SKM-1 (cell line): ENCODE measurements at regions not wholly inside any gene's neighbourhood (a gene's known extent, or its start where the extent isn't known, plus 50 kb on each side); places are given as distances from the start of the nearest gene placed in this dataset.

Experiments
- DNase-seq: peaks from one replicate; lab custom pipeline; 2025; ENCODE audit not compliant: unreplicated experiment; lab: John Stamatoyannopoulos, UW

DNA sequence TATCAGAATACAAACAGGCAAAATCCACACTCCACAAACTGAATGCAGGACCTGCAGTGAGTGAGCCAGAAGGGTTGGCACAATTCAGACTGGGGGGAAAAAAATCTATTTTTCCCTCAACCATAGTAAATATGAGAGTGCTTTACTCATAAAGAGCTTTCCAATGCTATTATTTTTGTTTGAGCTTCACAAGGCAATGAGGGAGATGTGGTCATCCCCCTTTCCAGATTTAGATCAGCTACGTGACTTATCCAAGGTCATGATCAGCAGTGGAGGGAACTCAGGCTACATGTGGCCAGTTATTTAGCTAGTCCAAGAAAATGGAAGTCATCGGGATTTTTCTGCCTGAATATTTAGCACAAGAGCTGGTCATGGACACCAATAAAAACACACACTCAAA is 120.4 kb upstream of the KLF7 start:
- DNase-seq: no peak

- no peak for DNase-seq
These were observed 122.9 kb upstream of the KLF7 start for GRCh38 chr2:207288628-207289027.

DNA sequence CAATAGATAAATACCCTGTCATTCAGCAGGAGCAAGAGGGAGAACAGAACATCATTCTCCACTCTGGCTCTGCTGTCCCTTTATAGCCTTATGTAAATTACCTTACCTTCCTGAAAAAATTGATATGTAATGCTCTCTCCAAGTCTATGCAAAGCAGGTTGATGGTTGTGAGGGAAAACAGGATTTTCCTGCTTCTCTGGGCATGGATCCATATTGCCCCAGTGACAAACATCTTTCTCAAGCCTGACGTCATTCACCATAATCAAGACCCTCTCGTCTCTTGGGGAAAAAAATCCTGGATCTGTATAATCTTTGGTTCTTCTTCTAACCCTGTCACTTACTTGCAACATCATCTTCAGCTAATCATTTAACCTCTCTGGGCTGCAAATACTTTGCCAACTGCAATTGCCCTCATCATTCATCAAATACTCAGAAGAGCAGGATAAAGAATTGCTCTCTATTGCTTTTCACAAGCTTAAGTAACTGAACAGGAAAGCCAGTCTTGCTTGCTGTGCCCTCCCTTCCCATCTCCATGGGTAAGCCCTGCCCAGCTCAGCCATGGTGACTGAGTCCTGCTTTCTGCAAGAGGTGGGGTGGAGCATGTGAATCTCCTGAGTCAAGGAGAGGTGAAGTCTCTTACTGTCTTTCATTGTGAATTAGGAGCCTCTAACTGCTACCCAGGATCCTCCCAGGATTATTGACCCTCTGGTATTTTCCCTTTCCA is 123.7 kb upstream of the KLF7 start:
- DNase-seq: no peak

GRCh38 chr2:207290833-207291624 is 125.3 kb upstream of the KLF7 start:
- no peak for DNase-seq

DNA sequence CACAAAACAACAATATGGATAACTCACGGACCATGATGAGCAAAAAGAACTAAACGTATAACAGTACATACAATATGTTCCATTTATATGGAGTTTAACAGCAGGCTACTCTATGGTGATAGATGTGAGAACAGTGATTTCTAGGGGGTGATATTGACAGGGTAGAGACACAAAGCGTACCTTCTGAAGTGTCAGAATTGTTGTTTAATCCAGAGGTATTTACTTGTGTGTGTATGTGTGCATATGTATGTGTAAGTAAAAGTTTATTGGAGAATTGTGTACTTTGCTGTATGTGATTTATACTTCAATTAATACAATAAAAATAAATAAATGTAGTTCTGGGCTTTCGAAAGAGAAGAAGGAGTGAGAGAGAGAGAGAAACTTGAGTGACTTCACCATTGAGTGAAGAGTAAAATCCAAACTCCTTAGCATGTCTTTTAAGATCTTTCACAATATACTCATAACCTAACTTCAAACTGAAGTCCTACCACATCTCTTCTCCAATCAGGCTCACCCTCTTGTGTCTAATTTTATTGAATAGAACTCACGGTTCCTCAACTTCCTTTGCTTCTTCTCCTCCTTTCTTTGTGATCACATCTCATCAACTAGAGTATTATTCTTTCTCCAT is 126.0 kb upstream of the KLF7 start:
- DNase-seq: no peak

GRCh38 chr2:207296265-207296948 is 130.7 kb upstream of the KLF7 start:
- DNase-seq: no peak

- no peak for DNase-seq
These were observed 135.1 kb upstream of the KLF7 start for GRCh38 chr2:207300817-207301216.

DNA sequence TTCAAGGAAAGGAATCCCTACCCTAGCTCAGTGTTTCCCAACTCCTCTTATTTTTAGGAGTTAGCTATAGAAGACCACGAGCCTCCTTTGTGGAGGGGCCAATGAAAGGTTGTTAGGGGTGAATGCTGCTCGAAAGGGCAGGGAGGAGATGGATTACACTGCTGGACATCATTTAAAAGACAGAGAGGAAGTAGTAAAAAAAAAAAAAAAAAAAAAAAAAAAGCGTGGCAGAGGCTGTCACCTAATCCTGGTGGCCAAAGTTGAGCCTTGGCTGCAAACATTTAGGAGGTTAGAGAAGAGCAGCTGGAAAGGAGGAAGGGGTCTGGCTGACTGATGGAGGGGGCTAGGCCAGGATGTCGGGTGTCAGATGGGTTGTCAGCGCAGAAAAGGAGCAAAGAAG is 139.0 kb upstream of the KLF7 start:
- no peak for DNase-seq

GRCh38 chr2:207308519-207309224 is 142.9 kb upstream of the KLF7 start:
- DNase-seq: no peak

DNA sequence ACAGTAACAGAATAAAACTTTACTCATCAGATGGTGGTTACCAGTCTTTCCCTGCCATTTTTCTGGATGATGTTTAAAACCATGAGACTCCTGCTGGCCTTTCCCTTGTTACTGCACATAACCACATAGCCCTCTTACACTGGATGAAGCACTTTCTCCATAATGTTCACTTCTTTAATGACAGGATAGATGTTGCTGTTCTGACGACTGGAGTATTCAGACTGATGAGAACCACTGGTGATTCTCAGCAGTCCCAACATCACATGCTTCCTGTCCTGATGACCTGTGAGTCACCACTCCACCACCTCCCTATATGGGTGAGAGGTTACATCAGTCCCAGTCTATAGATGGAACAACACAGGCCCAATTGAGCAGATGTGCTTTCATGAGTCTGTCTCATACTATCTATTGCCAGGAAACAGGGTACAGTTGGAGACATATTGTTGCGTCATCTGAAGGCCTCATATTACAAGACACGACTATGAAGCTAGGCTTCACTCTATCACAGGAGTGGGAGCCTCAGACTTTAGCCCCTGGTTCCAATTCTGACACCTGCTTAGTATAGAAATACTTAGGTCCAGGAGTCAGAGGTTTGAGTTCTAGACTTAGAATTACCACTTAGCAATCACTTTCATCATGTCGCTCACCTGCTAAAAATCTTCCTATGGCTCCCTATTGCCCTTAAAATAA is 145.7 kb upstream of the KLF7 start:
- DNase-seq: peak; percentile 59

GRCh38 chr2:207312006-207312356 is 146.2 kb upstream of the KLF7 start:
- DNase-seq: no peak

- DNase-seq: no peak
These were observed 148.2 kb upstream of the KLF7 start for GRCh38 chr2:207313947-207314346.

DNA sequence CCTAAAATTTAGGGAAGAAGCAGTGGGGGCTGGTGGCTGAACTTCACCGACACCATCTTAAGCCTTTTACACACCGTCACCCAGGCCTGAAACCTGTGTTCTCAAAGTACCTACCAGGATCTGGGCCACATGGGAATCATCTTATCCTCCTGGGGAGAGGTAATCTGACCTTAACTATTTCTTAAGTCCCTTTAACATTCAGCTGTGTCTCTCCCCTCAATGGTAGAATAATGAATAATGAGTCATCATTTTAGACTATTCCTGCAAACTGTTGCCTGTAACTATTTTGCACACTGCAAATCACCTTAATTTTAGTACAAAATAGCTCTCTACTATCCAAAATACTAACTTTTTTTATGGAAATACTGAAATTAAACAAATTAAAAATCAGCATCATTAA is 149.4 kb upstream of the KLF7 start:
- DNase-seq: no peak

GRCh38 chr2:207316484-207316883 is 150.7 kb upstream of the KLF7 start:
- no peak for DNase-seq

GRCh38 chr2:207316906-207317305 is 151.2 kb upstream of the KLF7 start:
- no peak for DNase-seq

DNA sequence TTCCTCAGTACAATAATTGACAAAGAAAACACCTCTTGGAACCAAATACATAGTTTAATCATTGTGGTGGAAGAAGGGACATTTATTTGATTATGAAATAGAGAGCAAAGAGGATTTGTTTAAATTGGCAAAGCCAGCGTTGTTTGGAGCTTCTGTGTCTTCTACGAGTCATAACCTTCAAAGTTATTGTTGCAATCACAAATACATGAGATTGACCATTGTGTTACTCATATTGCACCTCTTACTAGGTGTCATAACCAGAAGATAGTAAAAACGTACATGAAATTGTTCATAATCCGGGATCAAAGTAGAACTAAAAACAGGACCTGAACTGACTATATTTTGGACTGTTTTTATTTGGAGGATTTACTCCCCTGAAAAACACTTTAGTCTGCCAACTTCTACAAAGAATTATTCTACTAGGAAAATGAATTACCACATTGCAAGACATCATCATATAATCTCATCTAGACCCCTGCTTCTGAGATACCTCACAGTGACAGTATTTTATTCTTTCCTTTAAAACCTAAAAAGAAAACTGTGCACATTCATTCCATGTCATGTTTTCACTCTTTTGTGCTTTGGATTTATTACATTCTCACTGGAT is 151.7 kb upstream of the KLF7 start:
- DNase-seq: no peak

GRCh38 chr2:207318181-207318628 is 152.5 kb upstream of the KLF7 start:
- DNase-seq: no peak

GRCh38 chr2:207319316-207319715 is 153.6 kb upstream of the KLF7 start:
- DNase-seq: no peak

GRCh38 chr2:207320381-207321159 is 154.8 kb upstream of the KLF7 start:
- no peak for DNase-seq
